Activated CD4-positive, alpha-beta T cell treated with anti-CD3 and anti-CD28 coated beads, Interleukin-2, amount 50 U/mL, for 48 hours (primary cell): ENCODE measurements at regions not wholly inside any gene's neighbourhood (a gene's known extent, or its start where the extent isn't known, plus 50 kb on each side); places are given as distances from the start of the nearest gene placed in this dataset.
"Not testable (repeated sequence)": the region's sequence is repeated elsewhere in the genome, so short reads cannot be mapped to it uniquely, and the experiment has no call there.

Experiments used
- DNase-seq, 2 experiments: peaks; one replicate each; pipeline ENCODE4 v3.0.0-alpha.2; 2020

DNA sequence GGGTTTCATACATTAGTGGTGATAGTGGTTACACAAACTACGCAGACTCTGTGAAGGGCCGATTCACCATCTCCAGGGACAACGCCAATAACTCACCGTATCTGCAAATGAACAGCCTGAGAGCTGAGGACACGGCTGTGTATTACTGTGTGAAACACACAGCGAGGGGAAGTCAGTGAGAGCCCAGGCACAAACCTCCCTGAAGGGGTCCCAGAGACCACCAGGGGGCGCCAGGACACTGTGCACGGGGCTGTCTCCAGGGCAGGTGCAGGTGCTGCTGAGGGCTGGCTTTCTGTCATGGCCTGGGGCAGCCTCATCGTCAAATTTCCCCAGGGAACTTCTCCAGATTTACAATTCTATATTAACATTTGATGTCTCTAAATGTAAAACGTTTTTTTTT lies 184.6 kb upstream of the TP53TG3C start:
- DNase-seq = peak; percentile 53 to 64

DNA sequence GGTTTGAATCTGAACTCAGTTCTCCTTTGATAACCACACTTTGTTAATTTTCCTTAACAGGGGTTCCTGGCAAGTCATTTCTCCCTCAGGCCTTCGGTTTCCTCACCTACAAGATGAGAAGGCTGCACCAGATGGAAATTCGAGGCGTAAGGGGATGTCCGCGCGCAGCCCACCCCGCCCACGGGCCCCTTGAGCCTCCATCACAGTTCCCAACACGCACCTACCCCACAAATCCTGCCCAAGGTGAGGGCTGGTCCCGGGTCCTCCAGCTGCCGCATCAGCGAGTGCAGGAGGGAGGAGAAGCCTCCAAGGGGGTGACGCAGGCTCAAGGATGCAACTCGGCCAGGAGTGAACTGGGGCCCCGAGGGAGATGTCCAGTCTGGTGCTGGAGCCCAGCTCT lies 166.9 kb upstream of the TP53TG3C start:
- not testable (repeated sequence) for DNase-seq

DNA sequence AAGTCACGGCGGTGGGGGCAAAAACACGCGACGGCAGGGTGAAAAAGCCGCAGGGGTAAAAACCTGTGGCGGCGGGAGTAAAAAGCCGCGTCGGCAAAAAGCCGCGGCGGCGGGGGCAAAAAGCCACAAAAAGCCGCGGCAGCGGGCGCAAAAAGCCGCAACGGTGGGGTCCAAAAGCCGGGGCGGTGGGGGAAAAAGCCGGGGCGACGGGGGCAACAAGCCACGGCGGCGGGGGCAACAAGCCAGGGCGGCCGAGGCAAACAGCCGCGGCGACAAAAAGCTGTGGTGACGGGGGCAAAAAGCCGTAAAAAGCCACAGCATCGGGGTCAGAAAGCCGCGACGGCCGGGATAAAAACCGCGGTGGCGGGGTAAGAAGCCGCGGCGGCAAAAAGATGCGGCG lies 166.1 kb upstream of the TP53TG3C start:
- DNase-seq = not testable (repeated sequence)

DNA sequence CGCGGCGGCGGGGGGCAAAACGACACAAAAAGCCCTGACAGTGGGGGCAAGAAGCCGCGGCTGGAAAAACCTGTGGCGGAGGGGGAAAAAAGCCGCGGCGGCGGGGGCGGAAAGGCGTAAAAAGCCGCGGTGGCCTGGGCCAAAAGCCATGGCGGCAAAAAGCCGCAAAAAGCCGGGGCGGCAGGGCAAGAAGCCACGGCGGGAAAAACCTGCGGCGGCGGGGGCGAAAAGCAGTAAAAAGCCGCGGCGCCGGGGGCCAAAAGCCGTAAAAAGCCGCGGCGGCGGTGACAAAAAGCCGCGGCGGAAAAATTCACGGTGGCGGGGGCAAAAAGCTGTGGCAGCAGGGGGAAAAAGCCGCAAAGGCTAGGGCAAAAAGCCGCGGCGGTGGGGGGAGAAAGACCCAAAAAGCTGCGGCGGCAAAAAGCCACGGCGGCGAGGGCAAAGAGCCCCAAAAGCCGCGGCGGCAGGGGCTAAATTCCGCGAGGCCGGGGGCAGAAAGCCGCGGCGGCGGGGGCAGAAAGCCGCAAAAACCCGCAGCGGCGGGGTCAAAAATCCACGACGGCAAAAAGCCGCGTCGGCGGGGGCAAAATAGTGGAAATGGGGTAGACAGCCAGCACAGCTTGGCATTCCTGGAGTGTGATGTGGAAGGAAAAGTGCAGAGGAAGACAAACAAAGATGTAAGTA lies 165.2 kb upstream of the TP53TG3C start:
- DNase-seq = not testable (repeated sequence)

DNA sequence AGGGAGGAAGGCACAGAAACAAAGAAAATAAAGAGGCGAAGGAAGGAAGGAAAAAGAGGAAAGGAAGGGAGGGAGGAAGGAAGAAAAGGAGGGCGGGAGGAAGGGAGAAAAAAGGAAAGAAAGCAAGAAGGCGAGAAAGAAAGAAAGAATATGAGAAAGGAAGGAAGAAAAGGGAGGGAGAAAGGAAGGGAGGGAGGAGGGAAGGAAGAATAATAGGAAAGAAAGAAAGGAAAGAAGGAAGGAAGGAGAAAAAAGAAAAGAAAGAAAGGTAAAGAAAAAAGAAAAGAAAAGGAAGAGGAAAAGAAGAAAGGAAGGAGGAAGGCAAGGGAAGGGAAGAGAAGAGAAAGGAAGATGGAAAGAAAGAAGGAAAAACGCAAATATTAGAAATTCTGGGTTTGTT lies 145.2 kb upstream of the TP53TG3C start:
- not testable (repeated sequence) for DNase-seq

DNA sequence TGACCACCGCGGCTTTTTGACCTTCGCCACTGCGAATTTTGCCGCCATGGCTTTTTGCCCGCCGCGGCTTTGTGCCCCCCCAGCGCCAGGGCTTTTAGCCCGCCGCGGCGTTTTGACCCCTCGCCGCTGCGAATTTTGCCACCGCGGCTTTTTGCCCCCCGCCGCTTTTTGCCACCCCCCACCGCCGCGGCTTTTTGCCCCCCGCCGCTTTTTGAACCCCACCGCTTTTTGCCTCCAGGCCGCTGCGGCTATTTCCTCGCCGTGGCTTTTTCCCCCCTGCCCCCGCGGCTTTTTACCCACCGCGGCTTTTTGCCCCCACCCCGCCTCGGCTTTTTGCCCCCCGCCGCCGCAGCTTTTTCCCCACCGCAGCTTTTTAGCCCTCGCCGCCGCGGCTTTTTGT lies 134.8 kb upstream of the TP53TG3C start:
- no peak for DNase-seq

DNA sequence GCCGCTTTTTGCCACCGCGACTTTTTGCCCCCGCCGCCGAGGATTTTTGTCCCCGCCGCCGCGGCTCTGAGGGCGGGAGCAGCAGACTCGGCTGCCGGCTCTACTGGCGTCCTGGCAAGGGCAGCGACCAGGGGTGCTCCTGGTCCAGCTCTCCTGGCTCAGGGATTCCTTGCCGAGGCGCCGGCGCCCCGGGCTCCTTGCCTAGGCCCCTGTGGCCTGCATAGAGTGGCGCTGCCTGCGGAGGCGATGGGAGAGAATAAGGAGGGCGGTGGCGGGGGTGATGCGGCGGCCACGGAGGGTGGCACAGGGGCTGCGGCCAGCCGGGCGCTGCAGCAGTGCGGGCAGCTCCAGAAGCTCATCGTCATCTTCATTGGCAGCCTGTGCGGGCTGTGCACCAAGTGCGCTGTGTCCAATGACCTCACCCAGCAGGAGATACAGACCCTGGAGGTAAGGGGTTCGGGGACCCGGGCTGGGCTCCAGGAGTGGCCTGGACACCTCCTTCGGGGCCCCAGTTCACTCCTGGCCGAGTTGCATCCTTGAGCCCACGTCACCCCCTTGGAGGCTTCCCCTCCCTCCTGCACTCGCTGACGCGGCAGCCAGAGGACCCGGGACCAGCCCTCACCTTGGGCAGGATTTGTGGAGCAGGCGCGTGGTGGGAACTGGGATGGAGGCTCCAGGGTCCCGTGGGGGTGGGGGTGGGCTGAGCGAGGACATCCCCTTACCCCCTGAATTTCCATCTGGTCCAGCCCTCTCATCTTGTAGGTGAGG lies 134.2 kb upstream of the TP53TG3C start:
- DNase-seq = not testable (repeated sequence)

DNA sequence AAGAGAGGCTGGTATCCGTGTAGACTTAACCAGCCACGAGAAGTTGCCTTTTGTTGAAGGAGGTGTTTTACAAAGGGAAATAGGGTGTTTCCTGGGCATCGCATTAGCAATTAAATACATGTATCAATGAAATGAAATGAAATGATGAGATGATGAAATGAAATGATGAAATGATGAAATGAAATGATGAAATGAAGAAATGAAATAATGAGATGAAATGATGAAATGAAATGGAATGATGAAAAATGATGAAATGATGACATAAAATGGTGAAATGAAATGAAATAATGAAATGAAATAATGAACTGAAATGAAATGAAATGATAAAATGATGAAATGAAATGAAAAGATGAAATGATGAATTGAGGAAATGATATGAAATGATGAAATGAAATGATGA lies 131.3 kb upstream of the TP53TG3C start:
- not testable (repeated sequence) for DNase-seq

DNA sequence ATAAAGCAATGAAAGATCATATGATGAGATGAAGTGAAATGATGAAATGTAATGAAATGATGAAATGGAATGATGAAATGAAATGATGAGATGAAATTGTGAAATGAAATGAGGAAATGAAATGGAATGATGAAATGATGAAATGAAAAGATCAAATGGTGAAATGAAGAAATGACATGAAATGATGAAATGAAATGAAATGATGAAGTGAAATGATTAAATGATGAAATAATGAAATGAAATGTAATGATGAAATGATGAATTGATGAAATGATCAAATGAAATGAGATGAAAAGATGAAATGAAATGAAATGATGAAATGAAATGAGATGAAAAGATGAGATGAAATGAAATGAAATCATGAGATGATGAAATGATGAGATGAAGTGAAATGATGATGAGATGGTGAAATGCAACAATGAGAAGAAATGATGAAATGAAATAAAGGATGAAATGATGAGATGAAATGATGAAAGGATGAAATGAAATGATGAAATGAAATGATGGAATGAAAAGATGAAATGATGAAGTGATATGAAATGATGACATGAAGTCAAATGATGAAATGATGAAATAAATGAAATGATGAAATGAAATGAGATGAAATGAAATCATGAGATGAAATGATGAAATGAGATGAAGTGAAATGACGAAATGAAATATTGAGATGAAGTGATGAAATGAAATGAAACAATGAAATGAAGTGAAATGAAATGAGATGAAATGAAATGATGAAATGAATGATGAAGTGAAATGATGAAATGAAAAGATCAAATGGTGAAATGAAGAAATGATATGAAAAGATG lies 130.5 kb upstream of the TP53TG3C start:
- DNase-seq = not testable (repeated sequence)

DNA sequence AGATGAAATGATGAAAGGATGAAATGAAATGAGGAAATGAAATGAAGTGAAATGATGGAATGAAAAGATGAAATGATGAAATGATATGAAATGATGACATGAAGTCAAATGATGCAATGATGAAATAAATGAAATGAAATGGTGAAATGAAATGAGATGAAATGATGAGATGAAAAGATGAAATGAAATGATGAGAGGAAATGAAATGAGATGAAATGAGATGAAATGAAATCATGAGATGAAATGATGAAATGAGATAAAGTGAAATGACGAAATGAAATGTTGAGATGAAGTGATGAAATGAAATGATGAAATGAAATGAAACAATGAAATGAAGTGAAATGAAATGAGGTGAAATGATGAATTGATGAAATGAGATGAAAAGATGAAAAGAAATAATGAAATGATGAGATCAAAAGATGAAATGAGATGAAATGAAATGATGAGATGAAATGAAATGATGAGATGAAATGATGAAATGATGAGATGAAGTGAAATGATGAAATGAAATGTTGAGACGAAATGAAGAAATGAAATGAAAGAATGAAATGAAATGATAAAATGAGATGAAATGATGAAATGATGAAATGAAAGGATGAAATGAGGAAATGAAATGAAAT lies 129.5 kb upstream of the TP53TG3C start:
- DNase-seq = not testable (repeated sequence)
